HepG2 (cell line): ENCODE measurements at regions not wholly inside any gene's neighbourhood (a gene's known extent, or its start where the extent isn't known, plus 50 kb on each side); places are given as distances from the start of the nearest gene placed in this dataset.

Source experiments
- ATAC-seq: fragments of 200-7000 bp; cut with Tn5 transposase; 3 replicates; pipeline ENCODE4 v1.9.1; 2020; ENCODE audit warnings: mild to moderate bottlenecking, moderate library complexity
- BruUV-seq: library from RNA; stranded (reverse); fragments of 400-500 nt; replicated peaks from 2 replicates; lab custom pipeline; 2021; lab: Mats Ljungman, UMichigan
- CTCF ChIA-PET: fragments of 300-600 bp; formaldehyde crosslinking; extraction: SDS; loops from one replicate; lab custom pipeline; 2021; ENCODE audit warnings: low total read pairs, inconsistent platforms, low intra/inter-chr PET ratio; lab: Yijun Ruan, JAX
- POLR2A ChIA-PET: fragments of 350-600 bp; sonication (Branson Sonifier 250); formaldehyde crosslinking; loops from one replicate; lab custom pipeline; 2020; ENCODE audit warnings: antibody characterized with exemption, inconsistent platforms; lab: Yijun Ruan, JAX
- DNase-seq: peaks from one replicate; pipeline ENCODE4 v3.0.0-alpha.2; 2015; ENCODE audit warnings: low spot score
- FAIRE-seq: peaks from 3 replicates; lab custom pipeline; 2011; peaks lifted over from hg19 to GRCh38; lab: Jason Lieb, UNC
- H2AFZ ChIP-seq: one replicate; pipeline ENCODE4 v1.6.1; 2011; ENCODE audit warnings: low read length, inconsistent platforms
- H3K27ac ChIP-seq: fragments of 300-600 bp; 3 replicates; pipeline ENCODE4 v1.8.0; 2011; ENCODE audit warnings: mixed run types, mild to moderate bottlenecking, mixed read lengths, low read length, inconsistent platforms; ENCODE audit not compliant: insufficient read depth; ENCODE audit errors: extremely low read length
- H3K27me3 ChIP-seq, 2 experiments: fragments of 200-600 bp in 1 of 2; 2 replicates in 1 of 2; 3 replicates in 1 of 2; pipeline versions ENCODE4 v1.6.0 to v1.8.0; 2011; ENCODE audit warnings: low read length in 2 of 2, mild to moderate bottlenecking in 2 of 2, moderate library complexity in 2 of 2, inconsistent platforms in 1 of 2; ENCODE audit not compliant: insufficient read depth in 2 of 2, control insufficient read depth in 1 of 2
- H3K36me3 ChIP-seq, 2 experiments: fragments of 200-600 bp in 1 of 2; replicated peaks in 1 of 2; 2 replicates in 1 of 2; 3 replicates in 1 of 2; pipeline versions ENCODE4 v1.5.1 to v1.8.0; 2011; ENCODE audit warnings: low read length in 2 of 2, inconsistent platforms in 1 of 2; ENCODE audit not compliant: insufficient read depth in 2 of 2, control insufficient read depth in 1 of 2
- H3K4me1 ChIP-seq: 2 replicates; pipeline ENCODE4 v1.5.1; 2012; ENCODE audit warnings: low read length, inconsistent platforms; ENCODE audit not compliant: insufficient read depth
- H3K4me2 ChIP-seq: 2 replicates; pipeline ENCODE4 v1.6.0; 2011; ENCODE audit warnings: low read depth, low read length, inconsistent platforms
- H3K4me3 ChIP-seq, 3 experiments: fragments of 200-600 bp in 1 of 3; sonication (generic), shearing (Covaris generic) in 1 of 3; replicated peaks in 1 of 3; 2 replicates each; pipeline ENCODE4 v1.5.1; 2011 to 2016; ENCODE audit warnings: low read length in 3 of 3, inconsistent platforms in 2 of 3, low read depth in 2 of 3, mild to moderate bottlenecking in 2 of 3, control low read depth in 1 of 3, mixed read lengths in 1 of 3; ENCODE audit not compliant: insufficient read depth in 1 of 3
- H3K79me2 ChIP-seq: one replicate; pipeline ENCODE4 v1.6.1; 2011; ENCODE audit warnings: low read length, inconsistent platforms; ENCODE audit not compliant: insufficient read depth
- H3K9ac ChIP-seq: 2 replicates; pipeline ENCODE4 v1.6.0; 2011; ENCODE audit warnings: mild to moderate bottlenecking, low read depth, low read length, inconsistent platforms; ENCODE audit not compliant: insufficient read depth
- H3K9me3 ChIP-seq: 2 replicates; pipeline ENCODE4 v1.5.1; 2012; ENCODE audit warnings: mild to moderate bottlenecking, low read length
- H4K20me1 ChIP-seq: 2 replicates; pipeline ENCODE4 v1.6.0; 2011; ENCODE audit warnings: inconsistent platforms, mild to moderate bottlenecking, low read length, moderate library complexity; ENCODE audit not compliant: insufficient read depth
- ATF7 ChIP-seq, 2 experiments: fragments of 450-650 bp in 1 of 2; sonication (generic) in 1 of 2; formaldehyde crosslinking in 1 of 2; IDR thresholded peaks; 2 replicates each; pipeline versions ENCODE4 v1.4.0 to v1.6.1; 2016 to 2020; ENCODE audit warnings: antibody characterized with exemption in 1 of 2, mild to moderate bottlenecking in 1 of 2, missing genetic modification reagents in 1 of 2
- FLYWCH1 ChIP-seq: sonication (generic); formaldehyde crosslinking; IDR thresholded peaks from 2 replicates; pipeline ENCODE4 v1.8.1; 2023; ENCODE audit warnings: mild to moderate bottlenecking, missing genetic modification reagents
- FOXA3 ChIP-seq: IDR thresholded peaks from 2 replicates; pipeline ENCODE4 v1.6.1; 2016; ENCODE audit warnings: missing genetic modification reagents, missing compliant biosample characterization
- FOXP1 ChIP-seq, 2 experiments: fragments of 450-650 bp in 1 of 2; IDR thresholded peaks; 2 replicates each; pipeline ENCODE4 v1.6.1; 2017 to 2018; ENCODE audit warnings: antibody characterized with exemption in 1 of 2
- RORA ChIP-seq: sonication (generic); formaldehyde crosslinking; IDR thresholded peaks from 2 replicates; pipeline ENCODE4 v1.5.0; 2020; ENCODE audit warnings: mild to moderate bottlenecking, missing genetic modification reagents, moderate library complexity
- SNRNP70 ChIP-seq: fragments of 200-400 bp; formaldehyde crosslinking; IDR thresholded peaks from 2 replicates; pipeline ENCODE4 v1.6.1; 2017; ENCODE audit warnings: mild to moderate bottlenecking, low read depth, low read length, moderate library complexity
- TBL1XR1 ChIP-seq: fragments of 150-350 bp; IDR thresholded peaks from 2 replicates; pipeline ENCODE4 v1.6.1; 2014; ENCODE audit warnings: borderline replicate concordance, low read length; ENCODE audit not compliant: partially characterized antibody
- ZNF550 ChIP-seq: sonication (generic); formaldehyde crosslinking; IDR thresholded peaks from 2 replicates; pipeline ENCODE4 v1.4.0; 2020; ENCODE audit warnings: mild to moderate bottlenecking, missing genetic modification reagents, borderline replicate concordance
- ZNF720 ChIP-seq: sonication (generic); formaldehyde crosslinking; IDR thresholded peaks from 2 replicates; pipeline ENCODE4 v1.4.0; 2020; ENCODE audit warnings: missing genetic modification reagents
- ZNF737 ChIP-seq: sonication (generic); formaldehyde crosslinking; IDR thresholded peaks from 2 replicates; pipeline ENCODE4 v1.5.0; 2020; ENCODE audit warnings: missing genetic modification reagents, mild to moderate bottlenecking, borderline replicate concordance
- ZNF768 ChIP-seq: sonication (generic); formaldehyde crosslinking; IDR thresholded peaks from 2 replicates; pipeline ENCODE4 v1.4.0; 2020; ENCODE audit warnings: missing genetic modification reagents
- WGBS: methylation state at CpG from one replicate; pipeline ENCODE4 v1.1.6; 2017; ENCODE audit warnings: low lambda C conversion rate; 5-methylcytosine and 5-hydroxymethylcytosine counted together
- in situ Hi-C: cut with HindIII; loops from 2 replicates; pipeline ENCODE4 v1.10.0; 2017; ENCODE audit warnings: low pct_unique_long_range_greater_than_20kb; ENCODE audit not compliant: extremely low pct_ligation_motif_present
- intact Hi-C: fragments of 100-400 bp; cut with micrococcal nuclease; formaldehyde crosslinking; loops from one replicate; pipeline ENCODE4 v1.10.0; 2022; ENCODE audit not compliant: unreplicated experiment

DNA sequence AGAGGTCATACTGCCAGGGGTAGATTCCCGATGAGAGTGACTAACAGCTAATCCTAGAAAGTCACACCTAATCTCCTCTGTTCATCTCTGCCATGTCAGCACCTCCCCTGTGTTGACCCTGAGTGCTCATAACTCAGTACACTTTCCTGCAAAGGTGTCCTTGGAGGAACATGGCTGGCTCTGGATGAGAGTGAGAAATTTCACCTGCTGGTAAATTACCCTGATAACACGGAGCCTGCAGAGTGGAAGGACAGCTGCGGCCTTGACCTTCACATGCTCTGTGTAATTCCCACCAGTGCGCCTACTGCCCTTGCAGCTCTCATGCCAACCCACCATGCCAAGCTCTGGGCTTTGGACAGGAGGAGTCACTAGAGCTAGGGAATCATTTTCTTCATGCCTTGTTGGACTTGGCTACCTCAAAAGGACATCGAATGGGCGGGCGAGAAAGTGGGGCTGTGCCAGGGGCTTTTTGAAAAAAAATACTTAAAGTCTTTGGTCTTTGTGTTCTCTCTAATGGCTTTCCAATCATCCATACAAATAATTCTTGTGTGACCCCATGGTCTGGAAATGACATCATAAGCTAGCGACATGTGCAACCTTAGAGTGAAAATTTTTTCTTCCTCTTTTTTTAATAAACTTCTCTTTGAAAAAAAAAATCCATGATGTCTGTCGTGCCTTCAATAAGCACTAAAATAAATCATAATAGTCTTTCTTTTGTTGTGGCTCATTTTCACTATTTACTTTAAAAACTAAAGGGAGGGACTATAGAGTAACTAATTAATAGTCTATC is 319.9 kb downstream of the MYCN start:
- intact Hi-C loops: no loop called here
- 50% methylated on average over 9 of the region's 9 CpGs for WGBS
- Histone ChIP-seq H3K79me2 (no peaks in the 10 kb centered on the region), H3K9ac (no peak overlapping the region), H3K4me2 (no peak overlapping the region), H3K27ac (no peak overlapping the region), H3K9me3 (no peaks in the 10 kb centered on the region), H4K20me1 (no peaks in the 10 kb centered on the region), H3K4me3 (no peak overlapping the region), H2AFZ (no peak overlapping the region), H3K4me1 (no peaks in the 10 kb centered on the region), H3K27me3 (no peaks in the 10 kb centered on the region), H3K36me3 (no peaks in the 10 kb centered on the region)
- no TSS peak for BruUV-seq
- no peak for TF ChIP-seq SNRNP70
- peak; percentile 14; the same call in 1 of the 2 replicates for TF ChIP-seq ATF7 (IDR thresholded peaks at IDR 0.05)
- TF ChIP-seq ATF7 (CRISPR knock-in tag; IDR thresholded peaks at IDR 0.05): no peak
- no peak for TF ChIP-seq ZNF737 (CRISPR knock-in tag)
- TF ChIP-seq FLYWCH1 (CRISPR knock-in tag): no peak
- no peak for TF ChIP-seq ZNF768 (CRISPR knock-in tag)
- no peak for TF ChIP-seq ZNF550 (CRISPR knock-in tag)
- TF ChIP-seq TBL1XR1: no peak
- no peak for TF ChIP-seq RORA (CRISPR knock-in tag)
- FAIRE-seq (no peak), DNase-seq (no peak), ATAC-seq (no peak)
- in situ Hi-C loops: no loop called here
- ChIA-PET POLR2A (interaction anchor here (0.6 kb wide), 1 partner anchor 317 kb away, joined by 3 read pairs; no protein-coding TSS in a partner anchor), CTCF (no interaction called here)

DNA sequence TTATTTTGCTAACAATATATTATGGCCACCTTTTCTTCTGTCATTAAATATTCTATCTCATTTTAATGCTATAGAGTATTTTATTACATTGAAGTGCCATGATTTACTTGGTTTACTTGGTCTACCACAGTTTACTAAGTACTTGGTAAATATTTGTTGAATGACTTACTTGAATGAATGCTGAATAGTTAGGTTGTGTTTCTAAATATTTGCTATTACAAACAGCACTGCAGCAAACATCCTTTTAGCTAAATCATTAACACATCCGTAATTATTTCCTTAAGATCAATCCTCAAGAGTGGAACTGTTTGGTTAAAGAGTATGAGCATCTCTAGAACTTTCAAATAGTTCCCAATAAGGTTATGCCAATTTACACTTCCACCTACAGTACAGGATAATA is 318.7 kb downstream of the MYCN start:
- CTCF ChIA-PET: no interaction called here
- no peaks in the 10 kb centered on the region for H4K20me1 ChIP-seq
- POLR2A ChIA-PET: no interaction called here
- intact Hi-C loops (no loop called here), in situ Hi-C loops (no loop called here)
- BruUV-seq: no TSS peak
- H3K4me2 ChIP-seq: no peak overlapping the region
- H3K27me3 ChIP-seq: no peaks in the 10 kb centered on the region
- H3K79me2 ChIP-seq: no peaks in the 10 kb centered on the region
- WGBS: 0% methylated on average over 1 of the region's 1 CpG
- no peaks in the 10 kb centered on the region for H3K36me3 ChIP-seq
- TF ChIP-seq FOXA3 (CRISPR knock-in tag) (peak; percentile 13; the same call in 1 of the 2 replicates), FOXP1 (IDR thresholded peaks at IDR 0.05) (no peak), FOXP1 (CRISPR knock-in tag; IDR thresholded peaks at IDR 0.05) (peak; percentile 27; the same call in 1 of the 2 replicates), ZNF720 (CRISPR knock-in tag) (no peak)
- no peaks in the 10 kb centered on the region for H3K4me1 ChIP-seq
- no peaks in the 10 kb centered on the region for H3K9me3 ChIP-seq
- no peak for ATAC-seq
- H3K27ac ChIP-seq: no peak overlapping the region
- no peak overlapping the region for H3K4me3 ChIP-seq
- H3K9ac ChIP-seq: no peak overlapping the region
- H2AFZ ChIP-seq: no peak overlapping the region
- DNase-seq: no peak
- no peak for FAIRE-seq
